ENCODE measurements at regions not wholly inside any gene's neighbourhood (a gene's known extent, or its start where the extent isn't known, plus 50 kb on each side); places are given as distances from the start of the nearest gene placed in this dataset.

- Mint-ChIP-seq H3K9me3 (peaks cover 60% of the 10 kb centered on the region), H3K27me3 (ENCODE audit: insufficient read depth) (no peaks in the 10 kb centered on the region), H3K27ac (no peak overlapping the region), H3K4me1 (ENCODE audit: low read depth) (no peaks in the 10 kb centered on the region), H3K36me3 (ENCODE audit: low read depth) (no peaks in the 10 kb centered on the region; the same call in 1 of the 2 replicates), H3K4me3 (no peak overlapping the region)
- DNase-seq: no peak
- no peak for TF ChIP-seq CTCF (IDR thresholded peaks at IDR 0.05)
Observed at GRCh38 chr14:98412431-98412830, 859.6 kb downstream of the BCL11B start.

GRCh38 chr14:98415766-98416165 is 856.2 kb downstream of the BCL11B start:
- peaks cover 62% of the 10 kb centered on the region for H3K9me3 Mint-ChIP-seq
- no peak overlapping the region for H3K27ac Mint-ChIP-seq
- H3K4me1 Mint-ChIP-seq (ENCODE audit: low read depth): no peaks in the 10 kb centered on the region
- H3K4me3 Mint-ChIP-seq: no peak overlapping the region
- no peak for TF ChIP-seq CTCF (IDR thresholded peaks at IDR 0.05)
- no peak for DNase-seq
- no peaks in the 10 kb centered on the region; the same call in 1 of the 2 replicates for H3K36me3 Mint-ChIP-seq (ENCODE audit: low read depth)
- no peaks in the 10 kb centered on the region for H3K27me3 Mint-ChIP-seq (ENCODE audit: insufficient read depth)

- H3K4me3 Mint-ChIP-seq: no peak overlapping the region
- DNase-seq: no peak
- no peak for TF ChIP-seq CTCF (IDR thresholded peaks at IDR 0.05)
- no peaks in the 10 kb centered on the region for H3K27me3 Mint-ChIP-seq (ENCODE audit: insufficient read depth)
- H3K27ac Mint-ChIP-seq: no peak overlapping the region
- H3K9me3 Mint-ChIP-seq: peaks cover 67% of the 10 kb centered on the region
- H3K36me3 Mint-ChIP-seq (ENCODE audit: low read depth): no peaks in the 10 kb centered on the region; the same call in 1 of the 2 replicates
- no peaks in the 10 kb centered on the region for H3K4me1 Mint-ChIP-seq (ENCODE audit: low read depth)
Observed at GRCh38 chr14:98417001-98417400, 855.0 kb downstream of the BCL11B start.

GRCh38 chr14:98428483-98428994 is 843.5 kb downstream of the BCL11B start:
- Mint-ChIP-seq H3K27ac (no peak overlapping the region), H3K4me1 (ENCODE audit: low read depth) (no peaks in the 10 kb centered on the region)
- no peak for DNase-seq

GRCh38 chr14:98433436-98433835 is 838.6 kb downstream of the BCL11B start:
- no peaks in the 10 kb centered on the region for H3K4me1 Mint-ChIP-seq (ENCODE audit: low read depth)
- H3K27me3 Mint-ChIP-seq (ENCODE audit: insufficient read depth): no peaks in the 10 kb centered on the region
- no peak overlapping the region for H3K4me3 Mint-ChIP-seq

More at GRCh38 chr14:98428483-98428994, 843.5 kb downstream of the BCL11B start:
- Mint-ChIP-seq H3K9me3 (peaks cover 44% of the 10 kb centered on the region), H3K36me3 (ENCODE audit: low read depth) (0 out of 2 replicates have a peak, but pooled peaks cover 4% of the 10 kb centered on the region), H3K27me3 (ENCODE audit: insufficient read depth) (no peaks in the 10 kb centered on the region), H3K4me3 (no peak overlapping the region)
- no peak for TF ChIP-seq CTCF (IDR thresholded peaks at IDR 0.05)

More at GRCh38 chr14:98433436-98433835, 838.6 kb downstream of the BCL11B start:
- no peak overlapping the region for H3K27ac Mint-ChIP-seq
- 0 out of 2 replicates have a peak, but pooled peaks cover 1% of the 10 kb centered on the region for H3K36me3 Mint-ChIP-seq (ENCODE audit: low read depth)
- peaks cover 38% of the 10 kb centered on the region for H3K9me3 Mint-ChIP-seq
- DNase-seq: no peak
- no peak for TF ChIP-seq CTCF (IDR thresholded peaks at IDR 0.05)
